SK-N-SH (cell line): ENCODE measurements at regions not wholly inside any gene's neighbourhood (a gene's known extent, or its start where the extent isn't known, plus 50 kb on each side); places are given as distances from the start of the nearest gene placed in this dataset.

ENCODE experiments used
- CTCF ChIA-PET: fragments of 300-600, 350-600 bp; formaldehyde crosslinking; extraction: SDS; loops from one replicate; lab custom pipeline; 2021; lab: Yijun Ruan, JAX
- POLR2A ChIA-PET: fragments of 350-600 bp; sonication (Branson Sonifier 250); formaldehyde crosslinking; extraction: SDS; loops from one replicate; lab custom pipeline; 2020; ENCODE audit warnings: antibody characterized with exemption, inconsistent platforms; lab: Yijun Ruan, JAX
- DNase-seq: peaks from one replicate; pipeline ENCODE4 v3.0.0; 2012
- H2AFZ ChIP-seq: fragments of 200-600 bp; sonication (generic); 2 replicates; pipeline ENCODE4 v1.8.1; 2016; ENCODE audit warnings: antibody characterized with exemption, mild to moderate bottlenecking, low read depth
- H3F3A ChIP-seq: fragments of 200-600 bp; sonication (generic); replicated peaks from 2 replicates; pipeline ENCODE3; 2016; ENCODE audit warnings: antibody characterized with exemption, mild to moderate bottlenecking; ENCODE audit not compliant: insufficient read depth
- H3K27ac ChIP-seq, 2 experiments: fragments of 200-500 bp in 1 of 2; fragments of 200-600 bp in 1 of 2; sonication (Bioruptor generic) in 1 of 2; sonication (generic), shearing (Covaris generic) in 1 of 2; 2 replicates each; pipeline versions ENCODE4 v1.5.1 to v1.6.1; 2014 to 2016; ENCODE audit warnings: low read depth in 2 of 2, inconsistent platforms in 1 of 2, low read length in 1 of 2, mild to moderate bottlenecking in 1 of 2, mixed read lengths in 1 of 2
- H3K27me3 ChIP-seq: fragments of 200-600 bp; sonication (generic), shearing (Covaris generic); 2 replicates; pipeline ENCODE4 v1.6.1; 2016; ENCODE audit warnings: mixed run types; ENCODE audit not compliant: insufficient read depth
- H3K36me3 ChIP-seq, 2 experiments: fragments of 200-500 bp in 1 of 2; fragments of 200-600 bp in 1 of 2; sonication (Bioruptor generic) in 1 of 2; sonication (generic) in 1 of 2; replicated peaks in 1 of 2; 2 replicates each; pipeline versions ENCODE3 to v1.5.1; 2014 to 2016; ENCODE audit warnings: low read length in 1 of 2, mild to moderate bottlenecking in 1 of 2; ENCODE audit not compliant: insufficient read depth in 2 of 2, control insufficient read depth in 1 of 2
- H3K4me1 ChIP-seq, 2 experiments: fragments of 200-500 bp in 1 of 2; fragments of 200-600 bp in 1 of 2; sonication (Bioruptor generic) in 1 of 2; sonication (generic), shearing (Covaris generic) in 1 of 2; 2 replicates each; pipeline versions ENCODE4 v1.5.1 to v1.6.1; 2014 to 2016; ENCODE audit warnings: low read depth in 1 of 2, low read length in 1 of 2, mixed run types in 1 of 2; ENCODE audit not compliant: insufficient read depth in 2 of 2, control insufficient read depth in 1 of 2
- H3K4me2 ChIP-seq: fragments of 200-600 bp; sonication (generic), shearing (Covaris generic); 2 replicates; pipeline ENCODE4 v1.6.1; 2017; ENCODE audit warnings: mixed run types
- H3K4me3 ChIP-seq, 2 experiments: fragments of 200-500 bp in 1 of 2; fragments of 200-600 bp in 1 of 2; sonication (Bioruptor generic) in 1 of 2; sonication (generic), shearing (Covaris generic) in 1 of 2; 2 replicates each; pipeline versions ENCODE4 v1.5.1 to v1.8.1; 2014 to 2016; ENCODE audit warnings: low read depth in 2 of 2, inconsistent platforms in 1 of 2, low read length in 1 of 2, mild to moderate bottlenecking in 1 of 2, mixed read lengths in 1 of 2, moderate library complexity in 1 of 2
- H3K79me2 ChIP-seq: fragments of 200-600 bp; sonication (generic); 2 replicates; pipeline ENCODE4 v1.8.1; 2017; ENCODE audit warnings: mild to moderate bottlenecking; ENCODE audit not compliant: insufficient read depth
- H3K9ac ChIP-seq: fragments of 200-600 bp; sonication (generic); 2 replicates; pipeline ENCODE4 v1.6.1; 2017; ENCODE audit warnings: mixed run types
- H3K9me2 ChIP-seq: fragments of 200-600 bp; sonication (generic); 2 replicates; pipeline ENCODE4 v1.6.1; 2017; ENCODE audit warnings: mixed run types
- H3K9me3 ChIP-seq: fragments of 200-600 bp; sonication (generic); 2 replicates; pipeline ENCODE4 v1.6.1; 2017; ENCODE audit warnings: mixed run types, mild to moderate bottlenecking, moderate library complexity
- H4K20me1 ChIP-seq: fragments of 200-600 bp; sonication (generic); 2 replicates; pipeline ENCODE4 v1.6.1; 2017; ENCODE audit warnings: mild to moderate bottlenecking, mixed run types; ENCODE audit not compliant: insufficient read depth
- CTCF ChIP-seq: fragments of 200-600 bp; sonication (generic); IDR thresholded peaks from 2 replicates; pipeline ENCODE4 v1.6.1; 2017; ENCODE audit warnings: antibody characterized with exemption, mild to moderate bottlenecking, moderate library complexity
- EZH2phosphoT487 ChIP-seq: fragments of 200-600 bp; sonication (generic); IDR thresholded peaks from 2 replicates; pipeline ENCODE4 v1.6.1; 2017; ENCODE audit warnings: low read depth, mixed run types, mild to moderate bottlenecking, antibody characterized with exemption, moderate library complexity, borderline replicate concordance
- FOSL2 ChIP-seq: IDR thresholded peaks from 2 replicates; pipeline ENCODE4 v1.4.0; 2012; ENCODE audit warnings: low read depth, mild to moderate bottlenecking, moderate library complexity, borderline replicate concordance
- FOXM1 ChIP-seq: IDR thresholded peaks from 2 replicates; pipeline ENCODE4 v1.4.0; 2012; ENCODE audit warnings: low read depth, mild to moderate bottlenecking
- PBX3 ChIP-seq: IDR thresholded peaks from 2 replicates; pipeline ENCODE4; 2012
- POLR2AphosphoS5 ChIP-seq: IDR thresholded peaks from 2 replicates; pipeline ENCODE4 v1.6.1; 2012; ENCODE audit warnings: low read depth, low read length
- RXRA ChIP-seq: IDR thresholded peaks from 2 replicates; pipeline ENCODE4 v1.4.0; 2012; ENCODE audit warnings: low read depth, mild to moderate bottlenecking, borderline replicate concordance
- TCF12 ChIP-seq: IDR thresholded peaks from 2 replicates; pipeline ENCODE4 v1.4.0; 2012
- USF1 ChIP-seq: IDR thresholded peaks from 2 replicates; pipeline ENCODE4 v1.4.0; 2012; ENCODE audit warnings: low read depth, borderline replicate concordance
- USF2 ChIP-seq: fragments of 150-350 bp; IDR thresholded peaks from 2 replicates; pipeline ENCODE4 v1.6.1; 2017; ENCODE audit warnings: antibody characterized with exemption, low read length, low read depth, borderline replicate concordance
- ZBTB33 ChIP-seq: IDR thresholded peaks from 2 replicates; pipeline ENCODE4 v1.4.0; 2012; ENCODE audit warnings: low read depth, borderline replicate concordance
- WGBS: methylation state at CpG from one replicate; pipeline ENCODE4 v1.1.6; 2017; ENCODE audit warnings: low lambda C conversion rate; 5-methylcytosine and 5-hydroxymethylcytosine counted together

- Histone ChIP-seq H3K27me3 (no peaks in the 10 kb centered on the region), H2AFZ (no peak overlapping the region), H3K4me3 (no peak overlapping the region), H3K9me3 (no peaks in the 10 kb centered on the region), H3K4me1 (no peaks in the 10 kb centered on the region), H3K9me2 (no peaks in the 10 kb centered on the region), H3K27ac (no peak overlapping the region), H3F3A (no peaks in the 10 kb centered on the region), H3K4me2 (no peak overlapping the region), H3K36me3 (no peaks in the 10 kb centered on the region), H3K79me2 (no peaks in the 10 kb centered on the region), H4K20me1 (no peaks in the 10 kb centered on the region), H3K9ac (no peak overlapping the region)
- 44% methylated on average over 2 of the region's 2 CpGs for WGBS
- ChIA-PET CTCF (no interaction called here), POLR2A (no interaction called here)
- no peak for DNase-seq
- no peak for TF ChIP-seq RXRA
- no peak for TF ChIP-seq EZH2phosphoT487
- no peak for TF ChIP-seq ZBTB33
- no peak for TF ChIP-seq FOXM1
These were observed 270.2 kb upstream of the RIOK2 start for GRCh38 chr5:97453263-97453662.

- DNase-seq: no peak
- POLR2A ChIA-PET: no interaction called here
These were observed 271.0 kb upstream of the RIOK2 start for GRCh38 chr5:97454015-97454414.

More at GRCh38 chr5:97454015-97454414, 271.0 kb upstream of the RIOK2 start:
- Histone ChIP-seq H3K9ac (no peak overlapping the region), H3K79me2 (no peaks in the 10 kb centered on the region), H3K27ac (no peak overlapping the region)
- no peak for TF ChIP-seq USF1
- TF ChIP-seq FOSL2: no peak
- TF ChIP-seq PBX3: no peak
- TF ChIP-seq TCF12: no peak
- TF ChIP-seq POLR2AphosphoS5: no peak
- TF ChIP-seq USF2: no peak
- TF ChIP-seq CTCF: no peak
- TF ChIP-seq, all 33 proteins: peak for 0
- Histone ChIP-seq H3K9me3 (no peaks in the 10 kb centered on the region), H3K9me2 (no peaks in the 10 kb centered on the region), H3F3A (no peaks in the 10 kb centered on the region), H3K4me2 (no peak overlapping the region), H2AFZ (no peak overlapping the region), H3K36me3 (no peaks in the 10 kb centered on the region), H3K4me1 (no peaks in the 10 kb centered on the region), H3K27me3 (no peaks in the 10 kb centered on the region), H3K4me3 (no peak overlapping the region), H4K20me1 (no peaks in the 10 kb centered on the region)
- CTCF ChIA-PET: no interaction called here
